HepG2 (cell line): ENCODE measurements at regions not wholly inside any gene's neighbourhood (a gene's known extent, or its start where the extent isn't known, plus 50 kb on each side); places are given as distances from the start of the nearest gene placed in this dataset.

ENCODE experiments used
- CTCF ChIP-seq: sonication (generic); formaldehyde crosslinking; IDR thresholded peaks from 2 replicates; pipeline ENCODE4 v1.5.0; 2020; ENCODE audit warnings: mild to moderate bottlenecking, missing genetic modification reagents, moderate library complexity
- HMGXB4 ChIP-seq, 2 experiments: sonication (generic) in 1 of 2; formaldehyde crosslinking in 1 of 2; IDR thresholded peaks; 2 replicates each; pipeline versions ENCODE4 v1.4.0 to v1.6.1; 2018 to 2020; ENCODE audit warnings: missing genetic modification reagents in 2 of 2, borderline replicate concordance in 1 of 2, low read depth in 1 of 2, mild to moderate bottlenecking in 1 of 2, missing biosample characterization in 1 of 2
- MEIS2 ChIP-seq: sonication (generic); formaldehyde crosslinking; IDR thresholded peaks from 2 replicates; pipeline ENCODE4 v1.9.0; 2021; ENCODE audit warnings: mild to moderate bottlenecking, missing genetic modification reagents
- PITX1 ChIP-seq: sonication (generic); formaldehyde crosslinking; IDR thresholded peaks from 2 replicates; pipeline ENCODE4 v1.5.1; 2020; ENCODE audit warnings: mild to moderate bottlenecking, missing genetic modification reagents
- POLR2AphosphoS2 ChIP-seq: IDR thresholded peaks from 2 replicates; pipeline ENCODE4 v1.6.1; 2011; ENCODE audit warnings: low read depth, low read length, improper control_type of control experiment
- TOE1 ChIP-seq: sonication (generic); formaldehyde crosslinking; IDR thresholded peaks from 2 replicates; pipeline ENCODE4 v1.4.0; 2020; ENCODE audit warnings: mild to moderate bottlenecking, missing genetic modification reagents
- XRCC5 ChIP-seq: fragments of 200-400 bp; formaldehyde crosslinking; optimal IDR thresholded peaks from 2 replicates; pipeline ENCODE3; 2017; ENCODE audit warnings: mild to moderate bottlenecking, low read length
- ZNF10 ChIP-seq: sonication (generic); formaldehyde crosslinking; IDR thresholded peaks from 2 replicates; pipeline ENCODE4 v1.4.0; 2020; ENCODE audit warnings: mild to moderate bottlenecking, low read depth, missing genetic modification reagents, borderline replicate concordance
- ZNF570 ChIP-seq: sonication (generic); formaldehyde crosslinking; IDR thresholded peaks from 2 replicates; pipeline ENCODE4 v1.4.0; 2020; ENCODE audit warnings: mild to moderate bottlenecking, missing genetic modification reagents, borderline replicate concordance
- TF ChIP-seq, protein P1 (sequence below): sonication (generic); formaldehyde crosslinking; conservative IDR thresholded peaks from 2 replicates; pipeline ENCODE4 v1.4.0; 2020; ENCODE audit warnings: missing genetic modification reagents
- TF ChIP-seq, protein P2 (sequence below): sonication (generic); formaldehyde crosslinking; IDR thresholded peaks from one replicate; pipeline ENCODE4 v1.5.1; 2020; ENCODE audit warnings: mild to moderate bottlenecking, missing genetic modification reagents; ENCODE audit errors: not compliant biosample characterization

DNA sequence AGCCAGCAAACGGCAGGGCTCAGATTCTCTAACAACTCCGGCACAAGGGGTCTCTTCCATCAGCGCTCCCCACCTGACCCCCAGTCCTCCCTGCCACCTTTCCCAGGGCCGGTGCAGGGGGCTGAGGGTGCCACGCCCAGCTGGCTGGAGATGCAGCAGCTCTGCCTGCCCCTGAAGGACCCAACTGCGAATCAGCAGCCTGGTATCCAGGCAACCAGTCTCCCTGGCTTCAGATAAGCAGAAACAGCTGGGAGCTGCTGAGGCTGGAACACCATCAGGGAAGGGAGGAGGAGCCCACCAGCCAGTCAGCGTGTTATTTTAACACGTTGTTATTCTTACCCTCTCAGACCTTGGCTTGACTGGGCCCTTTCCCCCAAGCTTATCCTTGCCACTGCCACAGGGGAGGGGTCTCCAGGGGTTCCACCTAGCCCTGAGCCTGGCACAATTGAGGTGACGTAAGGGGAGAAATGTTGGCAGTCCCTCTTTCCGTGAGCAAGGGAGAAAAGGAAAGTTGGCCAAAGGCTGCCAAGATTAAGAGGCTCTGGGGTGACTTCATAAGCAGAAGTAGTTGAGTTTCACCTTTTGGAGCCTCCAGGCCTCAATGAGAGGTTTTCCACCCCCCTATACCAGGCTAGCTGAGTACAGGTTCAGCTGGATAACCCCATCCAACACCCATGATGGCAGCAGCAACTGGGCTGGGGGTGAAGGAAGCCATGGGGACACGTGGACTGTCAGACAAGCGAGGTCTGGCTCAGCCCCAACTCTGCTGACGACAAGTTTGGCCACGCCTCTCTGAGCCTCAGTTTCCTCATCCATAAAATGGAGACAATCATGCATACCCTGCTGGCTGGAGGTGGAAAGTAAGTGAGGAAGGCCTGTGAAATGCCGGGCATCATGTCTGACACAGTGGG, 91.1 kb downstream of the IRF2BPL start:
- TF ChIP-seq CTCF (CRISPR knock-in tag), result no peak
- TF ChIP-seq ZNF570, result no peak
- TF ChIP-seq, protein P1, sequence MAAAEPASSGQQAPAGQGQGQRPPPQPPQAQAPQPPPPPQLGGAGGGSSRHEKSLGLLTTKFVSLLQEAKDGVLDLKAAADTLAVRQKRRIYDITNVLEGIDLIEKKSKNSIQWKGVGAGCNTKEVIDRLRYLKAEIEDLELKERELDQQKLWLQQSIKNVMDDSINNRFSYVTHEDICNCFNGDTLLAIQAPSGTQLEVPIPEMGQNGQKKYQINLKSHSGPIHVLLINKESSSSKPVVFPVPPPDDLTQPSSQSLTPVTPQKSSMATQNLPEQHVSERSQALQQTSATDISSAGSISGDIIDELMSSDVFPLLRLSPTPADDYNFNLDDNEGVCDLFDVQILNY (CRISPR knock-in tag), result no peak
- no peak for TF ChIP-seq MEIS2 (CRISPR knock-in tag)
- no peak for TF ChIP-seq TOE1
- no peak for TF ChIP-seq ZNF10 (CRISPR knock-in tag)
- TF ChIP-seq HMGXB4 (CRISPR knock-in tag; IDR thresholded peaks at IDR 0.05; ENCODE audit: borderline replicate concordance in 1 of 2, low read depth in 1 of 2), result no peak
- TF ChIP-seq PITX1, result no peak
- TF ChIP-seq, protein P2, sequence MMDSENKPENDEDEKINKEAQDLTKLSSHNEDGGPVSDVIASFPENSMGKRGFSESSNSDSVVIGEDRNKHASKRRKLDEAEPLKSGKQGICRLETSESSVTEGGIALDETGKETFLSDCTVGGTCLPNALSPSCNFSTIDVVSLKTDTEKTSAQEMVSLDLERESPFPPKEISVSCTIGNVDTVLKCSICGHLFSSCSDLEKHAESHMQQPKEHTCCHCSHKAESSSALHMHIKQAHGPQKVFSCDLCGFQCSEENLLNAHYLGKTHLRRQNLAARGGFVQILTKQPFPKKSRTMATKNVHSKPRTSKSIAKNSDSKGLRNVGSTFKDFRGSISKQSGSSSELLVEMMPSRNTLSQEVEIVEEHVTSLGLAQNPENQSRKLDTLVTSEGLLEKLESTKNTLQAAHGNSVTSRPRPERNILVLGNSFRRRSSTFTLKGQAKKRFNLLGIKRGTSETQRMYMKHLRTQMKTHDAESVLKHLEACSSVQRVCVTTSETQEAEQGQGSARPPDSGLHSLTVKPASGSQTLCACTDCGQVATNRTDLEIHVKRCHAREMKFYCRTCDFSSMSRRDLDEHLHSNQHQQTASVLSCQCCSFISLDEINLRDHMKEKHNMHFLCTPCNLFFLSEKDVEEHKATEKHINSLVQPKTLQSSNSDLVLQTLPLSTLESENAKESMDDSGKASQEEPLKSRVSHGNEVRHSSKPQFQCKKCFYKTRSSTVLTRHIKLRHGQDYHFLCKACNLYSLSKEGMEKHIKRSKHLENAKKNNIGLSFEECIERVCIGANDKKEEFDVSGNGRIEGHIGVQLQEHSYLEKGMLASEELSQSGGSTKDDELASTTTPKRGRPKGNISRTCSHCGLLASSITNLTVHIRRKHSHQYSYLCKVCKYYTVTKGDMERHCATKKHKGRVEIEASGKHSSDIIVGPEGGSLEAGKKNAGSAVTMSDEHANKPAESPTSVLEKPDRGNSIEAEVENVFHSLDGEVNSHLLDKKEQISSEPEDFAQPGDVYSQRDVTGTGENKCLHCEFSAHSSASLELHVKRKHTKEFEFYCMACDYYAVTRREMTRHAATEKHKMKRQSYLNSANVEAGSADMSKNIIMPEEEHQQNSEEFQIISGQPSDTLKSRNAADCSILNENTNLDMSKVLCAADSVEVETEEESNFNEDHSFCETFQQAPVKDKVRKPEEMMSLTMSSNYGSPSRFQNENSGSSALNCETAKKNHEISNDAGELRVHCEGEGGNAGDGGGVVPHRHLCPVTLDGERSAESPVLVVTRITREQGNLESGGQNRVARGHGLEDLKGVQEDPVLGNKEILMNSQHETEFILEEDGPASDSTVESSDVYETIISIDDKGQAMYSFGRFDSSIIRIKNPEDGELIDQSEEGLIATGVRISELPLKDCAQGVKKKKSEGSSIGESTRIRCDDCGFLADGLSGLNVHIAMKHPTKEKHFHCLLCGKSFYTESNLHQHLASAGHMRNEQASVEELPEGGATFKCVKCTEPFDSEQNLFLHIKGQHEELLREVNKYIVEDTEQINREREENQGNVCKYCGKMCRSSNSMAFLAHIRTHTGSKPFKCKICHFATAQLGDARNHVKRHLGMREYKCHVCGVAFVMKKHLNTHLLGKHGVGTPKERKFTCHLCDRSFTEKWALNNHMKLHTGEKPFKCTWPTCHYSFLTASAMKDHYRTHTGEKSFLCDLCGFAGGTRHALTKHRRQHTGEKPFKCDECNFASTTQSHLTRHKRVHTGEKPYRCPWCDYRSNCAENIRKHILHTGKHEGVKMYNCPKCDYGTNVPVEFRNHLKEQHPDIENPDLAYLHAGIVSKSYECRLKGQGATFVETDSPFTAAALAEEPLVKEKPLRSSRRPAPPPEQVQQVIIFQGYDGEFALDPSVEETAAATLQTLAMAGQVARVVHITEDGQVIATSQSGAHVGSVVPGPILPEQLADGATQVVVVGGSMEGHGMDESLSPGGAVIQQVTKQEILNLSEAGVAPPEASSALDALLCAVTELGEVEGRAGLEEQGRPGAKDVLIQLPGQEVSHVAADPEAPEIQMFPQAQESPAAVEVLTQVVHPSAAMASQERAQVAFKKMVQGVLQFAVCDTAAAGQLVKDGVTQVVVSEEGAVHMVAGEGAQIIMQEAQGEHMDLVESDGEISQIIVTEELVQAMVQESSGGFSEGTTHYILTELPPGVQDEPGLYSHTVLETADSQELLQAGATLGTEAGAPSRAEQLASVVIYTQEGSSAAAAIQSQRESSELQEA (CRISPR knock-in tag), result no peak
- no peak for TF ChIP-seq POLR2AphosphoS2
- TF ChIP-seq XRCC5, result no peak
